NCI-H1048 (cell line): ENCODE measurements at regions not wholly inside any gene's neighbourhood (a gene's known extent, or its start where the extent isn't known, plus 50 kb on each side); places are given as distances from the start of the nearest gene placed in this dataset.

Experiments
- DNase-seq: peaks from one replicate; lab custom pipeline; 2025; lab: John Stamatoyannopoulos, UW

- no peak for DNase-seq
Observed at GRCh38 chr16:65500007-65500406, 378.1 kb upstream of the CDH11 start.

- DNase-seq, result no peak
Observed at GRCh38 chr16:65499566-65499965, 377.7 kb upstream of the CDH11 start.

DNA sequence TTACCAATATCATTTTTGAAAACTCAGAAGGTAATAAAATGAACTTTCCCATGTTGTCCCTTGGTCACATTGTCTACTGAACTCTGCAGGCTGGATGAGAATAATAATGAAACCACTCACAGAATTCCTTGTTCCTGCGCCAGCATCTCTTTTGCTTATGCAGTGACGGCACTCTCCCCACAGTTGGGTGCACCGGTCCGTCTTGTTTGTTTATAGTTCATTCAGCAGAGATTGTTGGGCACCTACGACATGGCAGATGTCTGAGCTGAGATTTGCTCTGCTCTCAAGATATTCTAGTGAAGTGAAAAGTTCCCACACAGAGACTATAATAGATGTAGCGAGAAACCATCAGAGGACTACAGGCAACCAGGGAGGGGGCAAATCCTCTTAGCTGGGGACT is 375.7 kb upstream of the CDH11 start:
- no peak for DNase-seq

- DNase-seq, result no peak
Observed at GRCh38 chr16:65495106-65495505, 373.2 kb upstream of the CDH11 start.

DNA sequence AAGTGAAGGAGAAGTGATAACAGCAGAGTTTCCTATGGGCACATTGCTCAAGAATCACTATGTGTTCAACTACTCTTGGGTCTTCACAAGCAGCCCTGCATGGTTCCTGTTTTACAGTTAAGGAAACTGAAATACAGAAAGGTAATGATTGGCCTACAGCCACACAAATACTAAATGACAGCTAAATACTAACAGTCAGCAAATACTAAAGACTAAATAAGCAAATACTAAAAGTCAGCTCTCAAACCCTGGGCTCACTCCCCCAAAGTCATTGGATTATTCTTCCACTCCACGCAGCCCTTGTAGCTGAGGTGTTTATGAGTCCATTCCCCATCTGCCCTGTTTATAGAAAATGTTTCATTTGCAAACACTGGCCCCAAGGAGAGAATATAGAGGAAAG is 372.7 kb upstream of the CDH11 start:
- DNase-seq, result no peak

DNA sequence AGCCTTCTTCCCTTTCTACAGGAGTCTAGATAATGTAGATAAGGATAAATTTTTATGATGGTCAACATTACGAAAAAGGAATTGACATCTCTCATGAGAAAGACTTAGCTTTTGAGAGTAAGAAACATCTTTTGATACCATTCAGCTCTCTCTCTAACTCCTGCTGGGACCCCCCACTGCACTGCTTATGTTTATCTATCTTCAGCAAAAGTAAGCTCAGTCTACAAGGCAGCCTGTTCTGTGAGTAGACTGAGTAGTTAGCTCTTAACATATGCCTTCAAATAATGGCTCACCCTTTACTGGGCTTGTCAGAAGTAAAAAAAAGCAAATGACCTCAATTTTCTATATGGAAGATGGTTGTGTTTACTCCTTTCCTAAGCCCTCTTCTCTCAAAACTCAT is 372.2 kb upstream of the CDH11 start:
- DNase-seq, result no peak

- no peak for DNase-seq
Observed at GRCh38 chr16:65490286-65490685, 368.4 kb upstream of the CDH11 start.

DNA sequence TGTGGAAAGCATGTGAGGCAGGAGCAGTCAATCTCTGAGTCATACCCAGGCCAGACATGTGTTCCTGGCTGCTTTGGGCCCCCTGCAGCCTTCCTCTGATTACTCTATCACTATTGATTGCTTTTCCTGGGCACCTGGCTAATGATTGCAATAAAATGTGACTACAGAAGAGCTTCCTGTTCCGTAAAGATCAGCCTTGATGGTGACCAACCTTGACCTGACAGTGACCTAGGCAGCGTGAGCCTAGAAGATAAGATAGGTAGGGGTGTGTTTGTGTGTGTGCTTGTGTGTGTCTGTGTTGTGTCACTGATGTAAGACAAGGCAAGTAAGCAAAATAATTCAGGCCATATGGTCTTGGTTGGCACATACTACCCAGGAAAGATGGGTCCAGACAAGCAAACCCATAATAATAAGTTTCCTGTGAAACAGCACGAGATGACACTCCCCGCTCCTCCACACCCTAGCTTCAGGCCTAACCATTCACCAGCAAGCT is 367.7 kb upstream of the CDH11 start:
- no peak for DNase-seq

- no peak for DNase-seq
Observed at GRCh38 chr16:65487231-65487630, 365.4 kb upstream of the CDH11 start.

DNA sequence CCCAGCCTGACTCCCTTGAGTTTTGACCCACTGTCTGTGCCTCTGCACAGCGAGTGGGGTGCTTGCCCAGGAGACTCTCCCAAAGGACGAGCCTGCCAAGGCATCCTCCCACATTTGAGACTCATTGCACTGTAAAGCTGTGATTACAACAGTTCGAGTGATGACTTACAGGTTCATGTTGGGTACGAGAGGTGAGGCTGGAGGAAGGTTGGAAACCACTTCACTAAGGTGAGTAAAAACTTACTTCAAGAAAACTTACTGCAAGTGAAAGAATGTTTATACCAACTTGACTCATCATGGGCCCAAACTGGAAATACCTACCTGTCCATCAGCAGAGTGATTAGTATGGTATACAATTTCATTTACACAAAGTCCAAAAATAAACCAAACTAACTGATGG is 360.1 kb upstream of the CDH11 start:
- no peak for DNase-seq

GRCh38 chr16:65480281-65481091 is 358.6 kb upstream of the CDH11 start:
- DNase-seq, result no peak

DNA sequence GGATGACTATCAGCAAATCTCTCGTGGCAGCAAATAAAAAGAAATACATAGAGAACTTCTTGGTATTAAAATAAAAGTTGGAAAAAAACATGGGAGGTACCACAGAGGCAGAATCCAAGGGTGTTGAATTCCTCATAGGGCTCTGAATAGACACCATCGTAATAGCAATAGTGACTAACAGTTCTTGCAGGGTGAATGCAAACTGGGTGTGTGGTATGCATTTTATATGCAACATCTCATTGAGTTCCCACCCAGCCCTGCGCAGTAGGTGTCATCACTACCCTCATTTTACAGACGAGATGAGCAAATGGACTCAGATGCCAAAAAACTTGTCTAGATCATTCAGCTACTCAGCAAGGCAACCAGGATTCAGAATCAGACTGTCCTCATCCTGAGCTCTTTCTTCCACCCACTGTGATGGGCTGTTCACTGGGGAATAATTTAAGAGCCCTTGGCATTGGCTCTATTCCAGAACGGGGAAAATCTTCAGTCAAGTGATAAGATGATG is 354.6 kb upstream of the CDH11 start:
- no peak for DNase-seq

GRCh38 chr16:65473699-65474098 is 351.8 kb upstream of the CDH11 start:
- no peak for DNase-seq

DNA sequence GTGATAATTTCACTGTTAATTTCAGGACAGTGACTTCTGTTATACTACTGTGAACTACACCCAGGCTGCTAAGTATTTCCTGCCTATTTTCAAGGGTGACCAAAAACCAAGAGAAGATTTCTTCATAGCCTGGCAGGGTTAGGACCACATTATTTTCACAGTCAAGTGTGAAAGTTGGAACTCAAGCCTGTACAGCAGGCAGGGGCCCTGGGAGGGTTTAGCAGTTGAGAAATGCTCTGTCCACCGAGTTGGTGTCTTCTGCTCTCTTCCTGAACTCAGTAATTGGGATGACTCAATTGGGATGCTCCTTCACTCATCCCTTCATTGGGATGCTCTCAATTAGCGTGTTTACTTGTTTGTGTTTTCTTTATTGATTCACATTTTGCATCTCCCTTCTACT is 347.3 kb upstream of the CDH11 start:
- DNase-seq, result no peak

DNA sequence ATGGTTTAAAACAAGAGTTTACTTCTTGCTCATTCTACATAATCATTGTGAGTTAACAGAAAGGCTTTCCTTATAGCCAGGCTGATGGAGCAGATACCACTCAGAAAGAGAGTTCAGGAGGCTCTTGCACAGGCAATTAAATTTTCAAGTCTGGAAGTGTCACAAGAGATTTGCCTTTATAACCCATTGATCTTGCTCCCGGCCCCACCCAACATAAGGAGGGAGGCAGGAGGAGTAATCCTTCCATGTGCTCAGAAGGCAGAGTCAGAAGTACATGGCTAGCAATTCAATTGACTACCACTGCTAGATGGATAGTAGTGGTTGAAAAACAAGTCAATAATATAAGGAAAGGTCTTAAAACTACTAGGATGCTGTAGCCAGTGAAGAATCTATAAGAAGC is 346.3 kb upstream of the CDH11 start:
- DNase-seq, result no peak

DNA sequence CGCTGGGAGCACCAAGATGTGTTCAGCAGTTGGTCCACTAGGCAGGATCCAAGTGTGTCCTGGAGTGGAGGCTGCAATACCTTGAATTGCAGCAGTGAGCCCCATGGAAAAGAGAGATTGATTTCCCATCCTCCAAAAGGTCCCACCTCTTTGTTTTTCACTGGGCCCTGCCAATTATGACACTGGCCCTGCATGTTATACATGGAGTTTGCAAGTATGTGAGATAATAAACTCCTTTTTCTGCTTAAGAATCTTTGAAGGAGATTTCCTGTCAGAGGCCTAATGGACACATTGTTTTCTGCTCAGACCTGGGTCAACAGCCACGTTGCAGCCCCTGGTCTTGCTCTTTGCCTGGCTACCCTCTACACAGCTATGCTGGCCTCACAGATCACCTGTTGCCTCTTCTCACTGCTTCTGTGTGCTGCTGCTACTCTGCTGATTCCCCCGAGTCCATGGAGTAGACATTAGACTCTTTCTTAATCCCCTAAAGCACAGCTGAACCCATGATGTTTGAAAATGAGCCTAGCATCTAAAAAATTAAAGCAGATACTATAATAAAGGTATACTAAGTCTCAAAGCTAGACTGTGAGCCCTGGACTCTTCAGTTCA is 341.9 kb upstream of the CDH11 start:
- DNase-seq, result no peak

- no peak for DNase-seq
Observed at GRCh38 chr16:65457084-65457483, 335.2 kb upstream of the CDH11 start.

- DNase-seq, result no peak
Observed at GRCh38 chr16:65455761-65456160, 333.9 kb upstream of the CDH11 start.

DNA sequence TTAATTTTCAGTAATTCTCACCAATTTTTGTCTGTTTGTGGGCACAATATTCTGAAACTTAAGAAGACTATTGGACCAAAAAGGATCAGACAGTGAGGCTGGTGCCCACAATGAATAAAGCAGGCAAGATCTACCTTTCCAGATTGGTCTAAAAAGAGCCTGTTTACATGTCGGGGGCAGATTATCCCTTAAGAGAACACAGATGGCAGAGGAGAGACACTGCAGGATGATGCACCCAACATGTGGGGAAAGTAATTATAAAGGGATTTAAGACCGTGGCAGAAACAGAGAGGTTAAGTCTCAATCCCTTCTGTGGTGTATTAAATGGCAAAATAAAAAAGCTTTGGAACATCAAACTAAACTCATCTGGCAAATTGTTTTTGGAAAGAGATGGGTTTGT is 331.8 kb upstream of the CDH11 start:
- no peak for DNase-seq

DNA sequence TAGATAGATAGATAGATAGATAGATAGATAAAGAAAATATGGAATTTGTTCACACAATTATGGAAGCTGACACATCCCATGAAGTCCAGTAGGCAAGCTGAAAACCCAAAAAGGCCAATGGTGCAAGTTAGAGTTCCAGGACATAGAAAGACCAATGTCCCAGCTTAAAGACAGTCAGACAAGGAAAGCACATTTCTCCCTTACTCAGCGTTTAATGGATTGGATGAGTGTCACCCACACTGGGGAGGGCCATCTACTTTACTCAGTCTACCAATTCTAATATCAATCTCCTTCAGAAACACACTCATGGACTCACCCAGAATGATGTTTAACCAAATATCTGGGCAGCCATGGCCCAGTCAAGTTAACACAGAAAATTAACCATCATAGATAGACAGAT is 327.7 kb upstream of the CDH11 start:
- DNase-seq, result no peak

GRCh38 chr16:65446427-65446826 is 324.6 kb upstream of the CDH11 start:
- DNase-seq, result no peak

DNA sequence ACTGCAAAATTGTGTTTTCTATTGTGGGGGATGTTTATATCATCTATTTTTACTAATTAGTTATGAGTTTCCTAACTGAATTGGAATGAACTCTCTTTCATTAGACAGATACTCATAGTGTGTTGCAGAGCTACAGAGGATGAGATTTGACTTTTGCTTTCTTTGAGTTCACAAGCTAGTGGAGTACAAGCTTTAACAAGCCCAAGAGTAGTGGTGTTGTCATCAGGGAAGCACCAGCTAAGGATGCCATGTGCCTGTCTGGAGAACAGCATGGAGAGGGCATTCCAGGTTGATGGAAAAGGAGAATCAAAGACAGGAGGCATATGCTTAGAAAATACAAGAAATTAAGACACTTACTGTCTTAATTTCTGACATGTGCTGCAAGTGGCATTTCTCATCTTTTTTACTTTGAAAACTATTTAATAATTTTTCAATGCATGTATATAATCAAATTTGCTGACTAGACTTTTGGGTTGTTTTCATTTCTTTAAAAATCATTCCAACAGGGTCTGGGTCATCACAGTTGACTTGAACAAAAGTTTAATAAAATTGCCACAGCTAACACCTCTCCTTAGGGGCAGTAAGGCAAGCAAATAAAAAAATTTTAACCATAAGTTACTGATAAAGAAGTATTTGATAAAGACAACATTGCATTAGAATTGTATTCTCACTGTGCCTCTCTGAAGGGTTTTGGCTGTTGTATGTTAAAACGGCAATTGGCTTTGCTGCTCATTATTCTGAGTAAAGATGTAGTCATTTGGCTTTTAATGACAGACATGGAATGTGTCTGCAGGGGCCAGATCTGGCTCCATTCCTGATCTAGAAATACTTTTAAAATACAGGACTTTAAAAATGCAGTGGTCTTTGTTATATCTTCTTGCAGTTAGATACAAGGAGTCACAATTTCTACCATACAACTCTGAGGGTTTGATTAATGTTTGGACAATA is 323.7 kb upstream of the CDH11 start:
- DNase-seq, result no peak
